ENCODE measurements at regions not wholly inside any gene's neighbourhood (a gene's known extent, or its start where the extent isn't known, plus 50 kb on each side); places are given as distances from the start of the nearest gene placed in this dataset.

DNA sequence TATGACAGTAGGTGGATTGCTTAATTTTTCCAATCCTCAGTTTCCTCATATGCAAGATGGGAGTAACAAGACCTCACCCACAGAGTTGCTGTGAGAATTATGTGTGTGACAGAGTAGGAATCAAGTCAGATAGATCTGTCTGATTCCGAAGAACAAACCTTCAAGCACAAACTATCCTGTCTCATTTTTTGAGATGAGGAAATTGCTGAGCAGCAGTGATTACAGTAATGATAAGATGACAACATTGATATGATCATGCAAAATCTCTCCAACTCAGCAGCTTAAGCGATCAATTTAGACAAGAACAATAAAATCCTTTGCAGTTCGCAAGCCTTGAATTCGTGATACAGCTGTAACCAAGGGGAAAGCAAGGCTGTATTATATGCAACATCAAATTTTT is 474.1 kb downstream of the OMA1 start:
- no peak for TF ChIP-seq POLR2A (IDR thresholded peaks at IDR 0.05; ENCODE audit: low read depth, low read length)
- TF ChIP-seq TAF1 (IDR thresholded peaks at IDR 0.05; ENCODE audit: borderline replicate concordance, low read depth, low read length), result no peak
